ENCODE measurements at regions not wholly inside any gene's neighbourhood (a gene's known extent, or its start where the extent isn't known, plus 50 kb on each side); places are given as distances from the start of the nearest gene placed in this dataset.

DNA sequence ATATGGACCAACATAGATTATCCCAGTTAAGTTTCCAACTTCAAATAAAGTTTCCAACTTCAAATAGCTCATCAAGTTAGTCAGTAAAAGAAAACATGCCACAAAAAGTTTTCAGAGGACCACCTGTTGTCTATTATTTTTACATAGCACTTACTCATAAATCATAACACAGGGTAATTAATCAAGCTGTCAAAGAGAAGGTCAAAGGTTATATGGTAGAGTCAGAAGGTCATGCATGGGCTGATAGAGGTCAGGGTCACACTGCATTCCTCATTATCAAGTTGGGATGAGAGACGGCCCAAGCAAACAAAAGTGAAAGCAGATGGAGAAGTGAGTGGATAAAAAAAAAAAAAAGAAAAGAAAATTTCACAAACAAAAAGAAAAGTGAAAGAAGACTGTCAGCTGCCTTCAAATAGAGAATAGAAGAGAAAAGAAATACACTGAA, 145.5 kb upstream of the POU5F2 start:
- TF ChIP-seq CREB1 (IDR thresholded peaks at IDR 0.05; ENCODE audit: low read depth) (no peak), YY1 (IDR thresholded peaks at IDR 0.05; ENCODE audit: low read depth) (no peak)
- TF ChIP-seq, protein P1, sequence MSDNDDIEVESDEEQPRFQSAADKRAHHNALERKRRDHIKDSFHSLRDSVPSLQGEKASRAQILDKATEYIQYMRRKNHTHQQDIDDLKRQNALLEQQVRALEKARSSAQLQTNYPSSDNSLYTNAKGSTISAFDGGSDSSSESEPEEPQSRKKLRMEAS (IDR thresholded peaks at IDR 0.05), result no peak
